Rectal smooth muscle tissue (tissue), 1 donor: ENCODE measurements at regions not wholly inside any gene's neighbourhood (a gene's known extent, or its start where the extent isn't known, plus 50 kb on each side); places are given as distances from the start of the nearest gene placed in this dataset.
"Not testable (repeated sequence)": the region's sequence is repeated elsewhere in the genome, so short reads cannot be mapped to it uniquely, and the experiment has no call there.

Experiments used
- H3K27ac ChIP-seq: one replicate; pipeline ENCODE4 v1.7.0; 2013; ENCODE audit warnings: low read depth, low read length, inconsistent platforms
- H3K27me3 ChIP-seq: one replicate; pipeline ENCODE4 v1.7.0; 2013; ENCODE audit warnings: low read length; ENCODE audit not compliant: control insufficient read depth, insufficient read depth
- H3K36me3 ChIP-seq: one replicate; pipeline ENCODE4 v1.7.0; 2013; ENCODE audit warnings: low read length; ENCODE audit not compliant: control insufficient read depth, insufficient read depth
- H3K4me1 ChIP-seq: one replicate; pipeline ENCODE4 v1.7.0; 2013; ENCODE audit warnings: low read length; ENCODE audit not compliant: control insufficient read depth, insufficient read depth
- H3K4me3 ChIP-seq: one replicate; pipeline ENCODE4 v1.7.0; 2013; ENCODE audit warnings: low read length
- H3K9ac ChIP-seq: one replicate; pipeline ENCODE4 v1.7.0; 2013; ENCODE audit warnings: low read length

- no peak overlapping the region for H3K4me3 ChIP-seq
- no peak overlapping the region for H3K9ac ChIP-seq
- no peaks in the 10 kb centered on the region for H3K36me3 ChIP-seq
- H3K27me3 ChIP-seq, result no peaks in the 10 kb centered on the region
- no peak overlapping the region for H3K27ac ChIP-seq
- H3K4me1 ChIP-seq, result no peaks in the 10 kb centered on the region
These were observed 242.4 kb upstream of the KIAA1217 start for GRCh38 chr10:23966504-23967051.

DNA sequence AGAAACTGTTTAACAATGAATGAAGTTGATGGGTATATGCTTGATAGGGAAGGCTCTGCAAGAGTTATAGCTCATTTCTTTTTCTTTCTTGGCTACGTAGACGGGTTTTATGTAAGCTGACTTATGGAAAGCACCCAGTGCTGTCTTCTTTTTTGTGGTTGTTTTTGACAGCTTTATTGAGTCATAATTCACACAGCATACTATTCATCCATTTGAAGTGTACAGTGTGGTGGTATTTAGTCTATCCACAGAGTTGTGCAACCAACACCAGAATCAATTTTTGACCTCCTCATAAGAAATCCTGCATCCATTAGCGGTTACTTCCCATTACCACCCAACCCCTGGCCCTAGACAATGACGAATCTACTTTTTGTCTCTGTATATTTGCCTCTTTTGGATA, 240.6 kb upstream of the KIAA1217 start:
- Histone ChIP-seq H3K4me1 (no peaks in the 10 kb centered on the region), H3K27me3 (no peaks in the 10 kb centered on the region), H3K4me3 (no peak overlapping the region), H3K36me3 (no peaks in the 10 kb centered on the region), H3K27ac (no peak overlapping the region), H3K9ac (no peak overlapping the region)

GRCh38 chr10:23974746-23975272, 234.1 kb upstream of the KIAA1217 start:
- Histone ChIP-seq H3K9ac (no peak overlapping the region), H3K27me3 (no peaks in the 10 kb centered on the region), H3K36me3 (no peaks in the 10 kb centered on the region), H3K27ac (no peak overlapping the region), H3K4me1 (no peaks in the 10 kb centered on the region), H3K4me3 (no peak overlapping the region)

GRCh38 chr10:23975431-23975830, 233.5 kb upstream of the KIAA1217 start:
- Histone ChIP-seq H3K36me3 (no peaks in the 10 kb centered on the region), H3K27me3 (no peaks in the 10 kb centered on the region), H3K4me1 (no peaks in the 10 kb centered on the region), H3K27ac (no peak overlapping the region), H3K9ac (no peak overlapping the region), H3K4me3 (no peak overlapping the region)

- H3K4me1 ChIP-seq, result no peaks in the 10 kb centered on the region
- H3K27me3 ChIP-seq, result no peaks in the 10 kb centered on the region
- no peak overlapping the region for H3K27ac ChIP-seq
- no peaks in the 10 kb centered on the region for H3K36me3 ChIP-seq
- H3K9ac ChIP-seq, result no peak overlapping the region
- no peak overlapping the region for H3K4me3 ChIP-seq
These were observed 232.7 kb upstream of the KIAA1217 start for GRCh38 chr10:23976275-23976674.

GRCh38 chr10:23978317-23978716, 230.6 kb upstream of the KIAA1217 start:
- H3K9ac ChIP-seq, result no peak overlapping the region
- no peaks in the 10 kb centered on the region for H3K36me3 ChIP-seq
- no peaks in the 10 kb centered on the region for H3K27me3 ChIP-seq
- H3K4me3 ChIP-seq, result no peak overlapping the region
- H3K4me1 ChIP-seq, result no peaks in the 10 kb centered on the region
- H3K27ac ChIP-seq, result no peak overlapping the region

- Histone ChIP-seq H3K9ac (no peak overlapping the region), H3K4me1 (no peaks in the 10 kb centered on the region), H3K4me3 (no peak overlapping the region), H3K27ac (no peak overlapping the region), H3K27me3 (no peaks in the 10 kb centered on the region), H3K36me3 (no peaks in the 10 kb centered on the region)
These were observed 228.8 kb upstream of the KIAA1217 start for GRCh38 chr10:23980094-23980493.

DNA sequence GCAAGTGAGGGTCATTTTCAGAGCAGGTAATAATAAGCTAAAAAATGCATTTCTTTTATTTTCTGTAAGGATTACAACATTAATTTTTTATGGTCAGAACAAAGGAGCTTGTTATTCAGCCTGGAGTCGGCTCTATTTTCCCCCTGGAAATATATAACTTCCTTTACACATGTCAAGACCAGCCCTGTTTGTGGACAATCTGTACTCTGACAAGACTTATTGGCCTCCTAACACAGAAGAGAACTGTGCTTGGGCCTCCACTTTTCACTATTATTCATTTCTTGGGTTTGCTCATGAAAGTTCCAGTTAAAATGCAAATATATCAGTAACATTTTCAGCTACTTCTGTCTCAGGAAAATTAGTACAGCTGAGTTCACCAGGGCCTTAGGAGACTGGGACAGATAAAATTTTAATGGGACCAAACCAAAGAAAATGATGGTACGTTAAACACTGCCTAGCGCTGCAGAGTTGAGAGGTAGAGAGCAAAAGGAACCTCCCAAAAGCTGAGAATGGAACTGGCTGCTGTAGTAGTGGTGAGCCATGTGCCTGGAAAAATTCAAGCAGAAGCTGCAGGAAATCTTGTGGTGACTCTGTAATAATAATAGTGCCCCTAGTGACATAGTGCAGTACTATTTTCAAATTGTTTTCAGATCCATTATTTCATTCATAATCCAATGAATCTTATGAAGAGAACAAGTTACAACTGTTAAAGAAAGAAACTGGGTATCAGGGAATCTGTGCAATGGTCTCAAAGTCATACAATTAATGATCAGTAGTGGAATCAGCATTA, 227.2 kb upstream of the KIAA1217 start:
- Histone ChIP-seq H3K4me1 (no peaks in the 10 kb centered on the region), H3K9ac (no peak overlapping the region), H3K4me3 (no peak overlapping the region), H3K36me3 (no peaks in the 10 kb centered on the region), H3K27ac (no peak overlapping the region), H3K27me3 (no peaks in the 10 kb centered on the region)

DNA sequence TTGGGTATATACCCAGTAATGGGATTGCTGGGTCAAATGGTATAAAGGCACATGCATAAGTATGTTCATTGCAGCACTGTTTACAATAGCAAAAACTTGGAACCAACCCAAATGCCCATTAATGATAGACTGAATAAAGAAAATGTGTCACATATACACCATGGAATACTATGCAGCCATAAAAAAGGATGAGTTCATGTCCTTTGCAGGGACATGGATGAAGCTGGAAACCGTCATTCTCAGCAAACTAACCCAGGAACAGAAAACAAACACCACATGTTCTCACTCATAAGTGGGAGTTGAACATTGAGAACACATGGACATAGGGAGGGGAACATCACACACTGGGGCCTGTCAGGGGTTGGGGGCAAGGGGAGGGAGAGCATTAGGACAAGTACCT, 224.5 kb upstream of the KIAA1217 start:
- H3K4me3 ChIP-seq, H3K9ac ChIP-seq, H3K36me3 ChIP-seq, H3K27me3 ChIP-seq, H3K27ac ChIP-seq, H3K4me1 ChIP-seq: not testable (repeated sequence)

GRCh38 chr10:23988006-23988405, 220.9 kb upstream of the KIAA1217 start:
- no peaks in the 10 kb centered on the region for H3K36me3 ChIP-seq
- H3K27me3 ChIP-seq, result no peaks in the 10 kb centered on the region
- no peaks in the 10 kb centered on the region for H3K4me1 ChIP-seq
- H3K4me3 ChIP-seq, result no peak overlapping the region
- no peak overlapping the region for H3K27ac ChIP-seq
- H3K9ac ChIP-seq, result no peak overlapping the region

- Histone ChIP-seq H3K4me3 (no peak overlapping the region), H3K4me1 (no peaks in the 10 kb centered on the region), H3K27me3 (no peaks in the 10 kb centered on the region), H3K36me3 (no peaks in the 10 kb centered on the region), H3K9ac (no peak overlapping the region), H3K27ac (no peak overlapping the region)
These were observed 214.4 kb upstream of the KIAA1217 start for GRCh38 chr10:23994459-23995046.

DNA sequence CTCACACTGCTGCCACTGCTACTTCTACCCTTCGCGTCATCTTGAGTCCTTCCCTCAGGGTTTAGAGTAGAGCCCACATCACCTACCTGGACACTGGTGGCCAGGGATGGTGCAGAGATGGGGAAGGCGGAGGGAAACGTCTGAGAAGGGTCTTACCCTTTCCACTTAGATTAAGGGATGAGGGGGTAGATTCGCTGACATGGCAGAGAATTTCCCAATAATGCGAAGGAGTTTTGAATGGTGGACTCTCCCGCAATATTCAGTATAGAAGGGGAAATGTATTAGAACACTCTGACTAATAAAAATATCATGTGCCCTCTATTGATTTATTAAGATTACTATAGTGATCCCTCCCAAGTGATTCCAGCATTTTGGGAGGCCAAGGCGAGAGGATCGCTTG, 209.5 kb upstream of the KIAA1217 start:
- Histone ChIP-seq H3K27ac (no peak overlapping the region), H3K4me3 (no peak overlapping the region), H3K9ac (no peak overlapping the region), H3K4me1 (no peaks in the 10 kb centered on the region), H3K36me3 (no peaks in the 10 kb centered on the region), H3K27me3 (no peaks in the 10 kb centered on the region)
